WTC11 (cell line): ENCODE measurements at regions not wholly inside any gene's neighbourhood (a gene's known extent, or its start where the extent isn't known, plus 50 kb on each side); places are given as distances from the start of the nearest gene placed in this dataset.

ENCODE experiments used
- ATAC-seq: fragments of 200-7000 bp; cut with Tn5 transposase; 2 replicates; pipeline ENCODE4 v1.10.0; 2021; ENCODE audit warnings: mild to moderate bottlenecking, moderate library complexity
- CTCF ChIA-PET: fragments of 300-600 bp; sonication (Branson Sonifier 250); formaldehyde crosslinking; loops from one replicate; lab custom pipeline; 2021; ENCODE audit warnings: antibody characterized with exemption; lab: Charles Lee
- POLR2A ChIA-PET: fragments of 350-600 bp; sonication (Branson Sonifier 250); formaldehyde crosslinking; loops from one replicate; lab custom pipeline; 2021; ENCODE audit warnings: antibody characterized with exemption; lab: Charles Lee
- DNase-seq: peaks from one replicate; pipeline ENCODE4 v3.0.0; 2021; ENCODE audit warnings: low spot score
- H3K27ac Mint-ChIP-seq: 2 replicates; pipeline ENCODE4 v1.8.0; 2021; ENCODE audit warnings: mixed read lengths
- H3K27me3 Mint-ChIP-seq: 2 replicates; pipeline ENCODE4 v1.8.0; 2021; ENCODE audit warnings: low read depth, mild to moderate bottlenecking, moderate library complexity, mixed read lengths
- H3K36me3 Mint-ChIP-seq: 2 replicates; pipeline ENCODE4 v1.8.0; 2021; ENCODE audit warnings: mixed read lengths
- H3K4me1 Mint-ChIP-seq: 2 replicates; pipeline ENCODE4 v1.8.0; 2022; ENCODE audit warnings: mixed read lengths
- H3K4me3 Mint-ChIP-seq: 2 replicates; pipeline ENCODE4 v1.8.0; 2021; ENCODE audit warnings: mild to moderate bottlenecking, moderate library complexity, mixed read lengths
- H3K9me3 Mint-ChIP-seq: 2 replicates; pipeline ENCODE4 v1.8.0; 2021; ENCODE audit warnings: mixed read lengths
- ATF6 ChIP-seq: sonication (generic); formaldehyde crosslinking; IDR thresholded peaks from 2 replicates; pipeline ENCODE4 v1.8.1; 2023; ENCODE audit warnings: mild to moderate bottlenecking, missing genetic modification reagents
- CDX4 ChIP-seq: fragments of 250-450 bp; sonication (Bioruptor Pico); IDR thresholded peaks from 2 replicates; pipeline ENCODE4 v1.9.0; 2021; ENCODE audit warnings: moderate library complexity, mild to moderate bottlenecking, inconsistent platforms, borderline replicate concordance
- ETV6 ChIP-seq: sonication (generic); formaldehyde crosslinking; IDR thresholded peaks from 2 replicates; pipeline ENCODE4 v1.8.1; 2022; ENCODE audit warnings: mild to moderate bottlenecking, missing genetic modification reagents
- FOXP1 ChIP-seq: sonication (generic); formaldehyde crosslinking; IDR thresholded peaks from 2 replicates; pipeline ENCODE4 v1.8.0; 2022; ENCODE audit warnings: missing genetic modification reagents, mild to moderate bottlenecking, moderate library complexity, borderline replicate concordance
- JUN ChIP-seq: sonication (generic); formaldehyde crosslinking; IDR thresholded peaks from 2 replicates; pipeline ENCODE4 v1.8.0; 2023; ENCODE audit warnings: mild to moderate bottlenecking, missing genetic modification reagents
- NFYB ChIP-seq: sonication (generic); formaldehyde crosslinking; conservative IDR thresholded peaks from 2 replicates; pipeline ENCODE4 v1.8.0; 2022; ENCODE audit warnings: low read depth, missing genetic modification reagents
- NR1H2 ChIP-seq: sonication (generic); formaldehyde crosslinking; IDR thresholded peaks from 2 replicates; pipeline ENCODE4 v1.9.0; 2021; ENCODE audit warnings: mild to moderate bottlenecking, moderate library complexity, missing genetic modification reagents
- NR2C2 ChIP-seq: sonication (generic); formaldehyde crosslinking; IDR thresholded peaks from 2 replicates; pipeline ENCODE4 v1.8.0; 2022; ENCODE audit warnings: mild to moderate bottlenecking, missing genetic modification reagents
- NR3C1 ChIP-seq: sonication (generic); formaldehyde crosslinking; conservative IDR thresholded peaks from 2 replicates; pipeline ENCODE4 v1.8.1; 2023; ENCODE audit warnings: low read depth, mild to moderate bottlenecking, missing genetic modification reagents
- SMAD3 ChIP-seq: sonication (generic); formaldehyde crosslinking; IDR thresholded peaks from 2 replicates; pipeline ENCODE4 v1.8.0; 2022; ENCODE audit warnings: missing genetic modification reagents, mild to moderate bottlenecking, borderline replicate concordance
- SP1 ChIP-seq: sonication (generic); formaldehyde crosslinking; conservative IDR thresholded peaks from 2 replicates; pipeline ENCODE4 v1.8.1; 2022; ENCODE audit warnings: missing genetic modification reagents
- ZNF263 ChIP-seq: sonication (generic); formaldehyde crosslinking; IDR thresholded peaks from 2 replicates; pipeline ENCODE4 v1.8.1; 2022; ENCODE audit warnings: low read depth, mild to moderate bottlenecking, moderate library complexity, missing genetic modification reagents
- ZNF532 ChIP-seq: fragments of 250-450 bp; sonication (Bioruptor Pico); IDR thresholded peaks from 2 replicates; pipeline ENCODE4 v1.9.0; 2021; ENCODE audit warnings: mild to moderate bottlenecking, borderline replicate concordance
- TF ChIP-seq, protein P1 (sequence below): fragments of 250-450 bp; sonication (Bioruptor Pico); conservative IDR thresholded peaks from 2 replicates; pipeline ENCODE4 v1.9.0; 2021; ENCODE audit warnings: mild to moderate bottlenecking
- TF ChIP-seq, protein P2 (sequence below): sonication (generic); formaldehyde crosslinking; IDR thresholded peaks from 2 replicates; pipeline ENCODE4 v1.8.1; 2022; ENCODE audit warnings: low read depth, mild to moderate bottlenecking, moderate library complexity, missing genetic modification reagents, borderline replicate concordance
- TF ChIP-seq, protein P3 (sequence below): sonication (generic); formaldehyde crosslinking; IDR thresholded peaks from 2 replicates; pipeline ENCODE4 v1.8.1; 2023; ENCODE audit warnings: mild to moderate bottlenecking, missing genetic modification reagents
- TF ChIP-seq, protein P4 (sequence below): sonication (generic); formaldehyde crosslinking; IDR thresholded peaks from 2 replicates; pipeline ENCODE4 v1.8.0; 2023; ENCODE audit warnings: mild to moderate bottlenecking, missing genetic modification reagents

- Mint-ChIP-seq H3K9me3 (peaks cover 4% of the 10 kb centered on the region; the same call in 1 of the 2 replicates), H3K4me1 (peaks cover 3% of the 10 kb centered on the region), H3K36me3 (no peaks in the 10 kb centered on the region), H3K27me3 (no peaks in the 10 kb centered on the region; the same call in 1 of the 2 replicates), H3K27ac (no peak overlapping the region), H3K4me3 (no peak overlapping the region)
- TF ChIP-seq CDX4 (no peak), SMAD3 (CRISPR knock-in tag) (no peak), NR2C2 (CRISPR knock-in tag) (no peak), NFYB (CRISPR knock-in tag) (no peak), JUN (no peak), FOXP1 (no peak), ZNF263 (no peak), NR3C1 (CRISPR knock-in tag) (no peak), SP1 (CRISPR knock-in tag) (no peak), ZNF532 (CRISPR knock-in tag) (no peak), NR1H2 (CRISPR knock-in tag) (no peak), ETV6 (CRISPR knock-in tag) (no peak), ATF6 (no peak)
- TF ChIP-seq, protein P1, sequence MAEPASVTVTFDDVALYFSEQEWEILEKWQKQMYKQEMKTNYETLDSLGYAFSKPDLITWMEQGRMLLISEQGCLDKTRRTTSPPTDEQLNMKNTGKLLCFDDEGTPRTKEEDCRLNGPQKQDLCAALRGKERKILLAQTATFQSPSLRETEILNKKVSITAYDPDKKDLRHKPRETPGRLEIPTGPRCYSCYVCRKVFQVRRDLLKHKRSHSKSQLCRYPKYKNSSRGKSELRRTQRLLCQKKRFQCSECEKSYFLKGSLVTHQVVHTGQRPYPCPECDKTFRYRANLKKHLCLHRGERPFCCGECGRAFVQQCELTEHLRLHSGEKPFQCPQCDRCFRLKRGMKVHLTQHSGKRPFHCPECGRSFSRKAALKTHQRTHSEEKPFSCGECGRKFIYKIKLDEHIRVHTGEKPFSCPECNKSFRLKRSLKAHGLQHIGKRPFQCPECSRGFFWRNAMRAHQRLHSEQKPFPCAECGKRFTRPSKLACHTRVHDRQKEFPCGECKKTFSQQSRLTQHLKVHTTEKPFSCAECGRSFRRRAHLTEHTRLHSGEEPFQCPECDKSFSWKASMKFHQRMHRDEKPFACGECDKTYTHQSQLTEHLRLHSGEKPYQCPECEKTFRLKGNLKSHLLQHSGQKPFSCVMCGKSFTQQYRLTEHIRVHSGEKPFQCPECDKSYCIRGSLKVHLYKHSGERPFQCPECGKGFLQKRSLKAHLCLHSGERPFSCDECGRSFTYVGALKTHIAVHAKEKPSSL, result no peak
- TF ChIP-seq, protein P2, sequence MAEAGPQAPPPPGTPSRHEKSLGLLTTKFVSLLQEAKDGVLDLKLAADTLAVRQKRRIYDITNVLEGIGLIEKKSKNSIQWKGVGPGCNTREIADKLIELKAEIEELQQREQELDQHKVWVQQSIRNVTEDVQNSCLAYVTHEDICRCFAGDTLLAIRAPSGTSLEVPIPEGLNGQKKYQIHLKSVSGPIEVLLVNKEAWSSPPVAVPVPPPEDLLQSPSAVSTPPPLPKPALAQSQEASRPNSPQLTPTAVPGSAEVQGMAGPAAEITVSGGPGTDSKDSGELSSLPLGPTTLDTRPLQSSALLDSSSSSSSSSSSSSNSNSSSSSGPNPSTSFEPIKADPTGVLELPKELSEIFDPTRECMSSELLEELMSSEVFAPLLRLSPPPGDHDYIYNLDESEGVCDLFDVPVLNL (CRISPR knock-in tag), result no peak
- TF ChIP-seq, protein P3, sequence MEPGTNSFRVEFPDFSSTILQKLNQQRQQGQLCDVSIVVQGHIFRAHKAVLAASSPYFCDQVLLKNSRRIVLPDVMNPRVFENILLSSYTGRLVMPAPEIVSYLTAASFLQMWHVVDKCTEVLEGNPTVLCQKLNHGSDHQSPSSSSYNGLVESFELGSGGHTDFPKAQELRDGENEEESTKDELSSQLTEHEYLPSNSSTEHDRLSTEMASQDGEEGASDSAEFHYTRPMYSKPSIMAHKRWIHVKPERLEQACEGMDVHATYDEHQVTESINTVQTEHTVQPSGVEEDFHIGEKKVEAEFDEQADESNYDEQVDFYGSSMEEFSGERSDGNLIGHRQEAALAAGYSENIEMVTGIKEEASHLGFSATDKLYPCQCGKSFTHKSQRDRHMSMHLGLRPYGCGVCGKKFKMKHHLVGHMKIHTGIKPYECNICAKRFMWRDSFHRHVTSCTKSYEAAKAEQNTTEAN (CRISPR knock-in tag), result no peak
- TF ChIP-seq, protein P4, sequence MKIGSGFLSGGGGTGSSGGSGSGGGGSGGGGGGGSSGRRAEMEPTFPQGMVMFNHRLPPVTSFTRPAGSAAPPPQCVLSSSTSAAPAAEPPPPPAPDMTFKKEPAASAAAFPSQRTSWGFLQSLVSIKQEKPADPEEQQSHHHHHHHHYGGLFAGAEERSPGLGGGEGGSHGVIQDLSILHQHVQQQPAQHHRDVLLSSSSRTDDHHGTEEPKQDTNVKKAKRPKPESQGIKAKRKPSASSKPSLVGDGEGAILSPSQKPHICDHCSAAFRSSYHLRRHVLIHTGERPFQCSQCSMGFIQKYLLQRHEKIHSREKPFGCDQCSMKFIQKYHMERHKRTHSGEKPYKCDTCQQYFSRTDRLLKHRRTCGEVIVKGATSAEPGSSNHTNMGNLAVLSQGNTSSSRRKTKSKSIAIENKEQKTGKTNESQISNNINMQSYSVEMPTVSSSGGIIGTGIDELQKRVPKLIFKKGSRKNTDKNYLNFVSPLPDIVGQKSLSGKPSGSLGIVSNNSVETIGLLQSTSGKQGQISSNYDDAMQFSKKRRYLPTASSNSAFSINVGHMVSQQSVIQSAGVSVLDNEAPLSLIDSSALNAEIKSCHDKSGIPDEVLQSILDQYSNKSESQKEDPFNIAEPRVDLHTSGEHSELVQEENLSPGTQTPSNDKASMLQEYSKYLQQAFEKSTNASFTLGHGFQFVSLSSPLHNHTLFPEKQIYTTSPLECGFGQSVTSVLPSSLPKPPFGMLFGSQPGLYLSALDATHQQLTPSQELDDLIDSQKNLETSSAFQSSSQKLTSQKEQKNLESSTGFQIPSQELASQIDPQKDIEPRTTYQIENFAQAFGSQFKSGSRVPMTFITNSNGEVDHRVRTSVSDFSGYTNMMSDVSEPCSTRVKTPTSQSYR (CRISPR knock-in tag), result no peak
- ChIA-PET CTCF (no interaction called here), POLR2A (no interaction called here)
- DNase-seq, result no peak
- no peak for ATAC-seq
Measured at GRCh38 chr4:138706201-138706600, 309.4 kb upstream of the NOCT start.
